ENCODE measurements at regions not wholly inside any gene's neighbourhood (a gene's known extent, or its start where the extent isn't known, plus 50 kb on each side); places are given as distances from the start of the nearest gene placed in this dataset.

DNA sequence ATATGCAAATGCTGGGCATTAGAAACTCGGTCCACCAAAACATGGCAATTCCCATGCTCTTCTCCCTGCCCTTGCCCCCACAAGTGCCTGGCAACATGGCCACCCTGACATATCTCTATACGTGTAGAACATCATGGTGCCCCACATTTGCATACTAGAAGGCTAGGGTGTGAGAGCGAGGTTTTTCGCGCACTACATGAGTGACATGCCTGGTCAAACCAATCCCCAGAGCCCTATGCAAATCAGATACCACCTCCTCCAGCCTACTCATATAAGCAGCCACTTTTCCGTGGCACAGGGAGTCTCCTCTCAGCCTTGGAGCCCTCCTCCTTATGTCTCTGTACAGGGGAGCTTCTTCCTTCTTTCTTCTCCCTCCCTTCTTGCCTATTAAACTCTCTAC lies 296.1 kb upstream of the GULP1 start:
- no peak for TF ChIP-seq GATA2 (IDR thresholded peaks at IDR 0.05; ENCODE audit: low read depth, low read length)
- TF ChIP-seq GATA3 (IDR thresholded peaks at IDR 0.05; ENCODE audit: low read depth, low read length) = no peak

Measured in SH-SY5Y (cell line).